Activated CD8-positive, alpha-beta memory T cell treated with anti-CD3 and anti-CD28 coated beads, Interleukin-2, amount 50 U/mL, for 1 hour (primary cell): ENCODE measurements at regions not wholly inside any gene's neighbourhood (a gene's known extent, or its start where the extent isn't known, plus 50 kb on each side); places are given as distances from the start of the nearest gene placed in this dataset.
"Not testable (repeated sequence)": the region's sequence is repeated elsewhere in the genome, so short reads cannot be mapped to it uniquely, and the experiment has no call there.

Experiments used
- DNase-seq: peaks from one replicate; pipeline ENCODE4 v3.0.0-alpha.2; 2020; ENCODE audit errors: extremely low read depth

- DNase-seq, result no peak
Measured at GRCh38 chr21:16116798-16117197, 387.0 kb downstream of the USP25 start.

- no peak for DNase-seq
Measured at GRCh38 chr21:16117331-16117730, 387.5 kb downstream of the USP25 start.

- DNase-seq, result no peak
Measured at GRCh38 chr21:16117851-16118590, 388.2 kb downstream of the USP25 start.

GRCh38 chr21:16124378-16125138 is 394.8 kb downstream of the USP25 start:
- no peak for DNase-seq

- DNase-seq, result no peak
Measured at GRCh38 chr21:16125274-16125673, 395.5 kb downstream of the USP25 start.

- not testable (repeated sequence) for DNase-seq
Measured at GRCh38 chr21:16132453-16132852, 402.7 kb downstream of the USP25 start.

- no peak for DNase-seq
Measured at GRCh38 chr21:16133248-16133647, 403.5 kb downstream of the USP25 start.

- DNase-seq, result no peak
Measured at GRCh38 chr21:16134134-16134533, 404.4 kb downstream of the USP25 start.

- DNase-seq, result no peak
Measured at GRCh38 chr21:16137106-16137505, 407.3 kb downstream of the USP25 start.

GRCh38 chr21:16145052-16145451 is 415.3 kb downstream of the USP25 start:
- DNase-seq, result no peak

- DNase-seq, result no peak
Measured at GRCh38 chr21:16145479-16145878, 415.7 kb downstream of the USP25 start.

- DNase-seq, result no peak
Measured at GRCh38 chr21:16154321-16154720, 424.5 kb downstream of the USP25 start.

GRCh38 chr21:16154951-16155635 is 425.3 kb downstream of the USP25 start:
- DNase-seq, result no peak

- no peak for DNase-seq
Measured at GRCh38 chr21:16156841-16157489, 427.2 kb downstream of the USP25 start.

GRCh38 chr21:16159213-16159970 is 429.6 kb downstream of the USP25 start:
- DNase-seq, result no peak

- DNase-seq, result no peak
Measured at GRCh38 chr21:16159971-16160350, 430.2 kb downstream of the USP25 start.

GRCh38 chr21:16162953-16163352 is 433.2 kb downstream of the USP25 start:
- no peak for DNase-seq

GRCh38 chr21:16169102-16169511 is 439.3 kb downstream of the USP25 start:
- no peak for DNase-seq

- no peak for DNase-seq
Measured at GRCh38 chr21:16169779-16170178, 440.0 kb downstream of the USP25 start.

- no peak for DNase-seq
Measured at GRCh38 chr21:16176570-16176969, 446.8 kb downstream of the USP25 start.

GRCh38 chr21:16177532-16177931 is 447.8 kb downstream of the USP25 start:
- no peak for DNase-seq
